ENCODE measurements at regions not wholly inside any gene's neighbourhood (a gene's known extent, or its start where the extent isn't known, plus 50 kb on each side); places are given as distances from the start of the nearest gene placed in this dataset.
"Not testable (repeated sequence)": the region's sequence is repeated elsewhere in the genome, so short reads cannot be mapped to it uniquely, and the experiment has no call there.

- Histone ChIP-seq H3K4me3 (ENCODE audit: control insufficient read depth in 1 of 2, extremely low read depth in 1 of 2, low read length in 1 of 2) (no peak overlapping the region), H3K36me3 (ENCODE audit: control insufficient read depth in 2 of 2, extremely low read depth in 1 of 2, insufficient read depth in 1 of 2, low read length in 1 of 2) (no peaks in the 10 kb centered on the region), H3K4me1 (ENCODE audit: control insufficient read depth in 1 of 2, extremely low read depth in 1 of 2, insufficient read depth in 2 of 2, low read length in 2 of 2) (no peaks in the 10 kb centered on the region), H3K27ac (ENCODE audit: low read length) (no peak overlapping the region), H3K27me3 (replicated peaks in 1 of 2; ENCODE audit: control insufficient read depth in 2 of 2, extremely low read depth in 1 of 2, insufficient read depth in 2 of 2, low read length in 1 of 2) (no peaks in the 10 kb centered on the region), H3K9me3 (no peaks in the 10 kb centered on the region)
- Mint-ChIP-seq H3K27ac (no peak overlapping the region), H3K9me3 (no peaks in the 10 kb centered on the region), H3K27me3 (peaks cover 0 to 25% of the 10 kb centered on the region in 2 donors), H3K36me3 (no peaks in the 10 kb centered on the region), H3K4me3 (no peak overlapping the region), H3K4me1 (no peaks in the 10 kb centered on the region)
- POLR2A ChIA-PET: no interaction called here
- DNase-seq (no peak), ATAC-seq (replicated peaks in 1 of 4) (no peak)
- WGBS (ENCODE audit: insufficient coverage): no CpG with 5 or more reads among the region's 1 CpG
- CTCF ChIA-PET: no interaction called here
These were observed 101.9 kb downstream of the IGSF1 start for GRCh38 chrX:131187206-131187605.

GRCh38 chrX:131170148-131170547 is 112.0 kb downstream of the ARHGAP36 start:
- Mint-ChIP-seq H3K27ac (no peak overlapping the region), H3K4me1 (no peaks in the 10 kb centered on the region), H3K4me3 (no peak overlapping the region), H3K27me3 (peaks cover 0 to 24% of the 10 kb centered on the region in 2 donors), H3K36me3 (no peaks in the 10 kb centered on the region), H3K9me3 (peaks cover 0 to 4% (median 0%) of the 10 kb centered on the region in 3 donors)
- ChIA-PET POLR2A (no interaction called here), CTCF (no interaction called here)
- no CpG with 5 or more reads among the region's 1 CpG for WGBS (ENCODE audit: insufficient coverage)
- Histone ChIP-seq H3K4me3 (ENCODE audit: control insufficient read depth in 1 of 2, extremely low read depth in 1 of 2, low read length in 1 of 2) (no peak overlapping the region), H3K27me3 (replicated peaks in 1 of 2; ENCODE audit: control insufficient read depth in 2 of 2, extremely low read depth in 1 of 2, insufficient read depth in 2 of 2, low read length in 1 of 2) (no peaks in the 10 kb centered on the region), H3K27ac (ENCODE audit: low read length) (no peak overlapping the region), H3K4me1 (ENCODE audit: control insufficient read depth in 1 of 2, extremely low read depth in 1 of 2, insufficient read depth in 2 of 2, low read length in 2 of 2) (no peaks in the 10 kb centered on the region), H3K36me3 (ENCODE audit: control insufficient read depth in 2 of 2, extremely low read depth in 1 of 2, insufficient read depth in 1 of 2, low read length in 1 of 2) (no peaks in the 10 kb centered on the region), H3K9me3 (no peaks in the 10 kb centered on the region)
- ATAC-seq (replicated peaks in 1 of 4) (no peak), DNase-seq (no peak)

- H3K36me3 ChIP-seq (ENCODE audit: control insufficient read depth in 2 of 2, extremely low read depth in 1 of 2, insufficient read depth in 1 of 2, low read length in 1 of 2); H3K9me3 ChIP-seq; ATAC-seq (replicated peaks in 1 of 4); H3K4me3 ChIP-seq (ENCODE audit: control insufficient read depth in 1 of 2, extremely low read depth in 1 of 2, low read length in 1 of 2); H3K36me3 Mint-ChIP-seq; DNase-seq; CTCF ChIA-PET; POLR2A ChIA-PET; H3K27ac ChIP-seq (ENCODE audit: low read length); H3K27me3 ChIP-seq (replicated peaks in 1 of 2; ENCODE audit: control insufficient read depth in 2 of 2, extremely low read depth in 1 of 2, insufficient read depth in 2 of 2, low read length in 1 of 2); H3K4me1 Mint-ChIP-seq; H3K4me1 ChIP-seq (ENCODE audit: control insufficient read depth in 1 of 2, extremely low read depth in 1 of 2, insufficient read depth in 2 of 2, low read length in 2 of 2); H3K27ac Mint-ChIP-seq; H3K4me3 Mint-ChIP-seq: not testable (repeated sequence)
- Mint-ChIP-seq H3K27me3 (peaks cover 8 to 61% of the 10 kb centered on the region in 2 donors), H3K9me3 (peaks cover 0 to 12% (median 6%) of the 10 kb centered on the region in 3 donors)
- 74% methylated on average over 3 of the region's 4 CpGs for WGBS (ENCODE audit: insufficient coverage)
These were observed 105.5 kb downstream of the ARHGAP36 start for GRCh38 chrX:131163645-131164044.

- CTCF ChIA-PET; H3K4me1 Mint-ChIP-seq; DNase-seq; H3K4me3 ChIP-seq (ENCODE audit: control insufficient read depth in 1 of 2, extremely low read depth in 1 of 2, low read length in 1 of 2); H3K4me1 ChIP-seq (ENCODE audit: control insufficient read depth in 1 of 2, extremely low read depth in 1 of 2, insufficient read depth in 2 of 2, low read length in 2 of 2); H3K27ac ChIP-seq (ENCODE audit: low read length); H3K27me3 ChIP-seq (replicated peaks in 1 of 2; ENCODE audit: control insufficient read depth in 2 of 2, extremely low read depth in 1 of 2, insufficient read depth in 2 of 2, low read length in 1 of 2); H3K36me3 Mint-ChIP-seq; ATAC-seq (replicated peaks in 1 of 4); H3K36me3 ChIP-seq (ENCODE audit: control insufficient read depth in 2 of 2, extremely low read depth in 1 of 2, insufficient read depth in 1 of 2, low read length in 1 of 2); POLR2A ChIA-PET; H3K27ac Mint-ChIP-seq; H3K9me3 ChIP-seq; H3K4me3 Mint-ChIP-seq: not testable (repeated sequence)
- Mint-ChIP-seq H3K9me3 (peaks cover 0 to 16% (median 9%) of the 10 kb centered on the region in 3 donors), H3K27me3 (peaks cover 5 to 39% of the 10 kb centered on the region in 2 donors)
- WGBS (ENCODE audit: insufficient coverage): 0% methylated on average over 1 of the region's 16 CpGs
These were observed 99.5 kb downstream of the ARHGAP36 start for GRCh38 chrX:131157656-131158055.

GRCh38 chrX:131146702-131147101 is 88.6 kb downstream of the ARHGAP36 start:
- POLR2A ChIA-PET: no interaction called here
- no peaks in the 10 kb centered on the region for H3K27me3 ChIP-seq (replicated peaks in 1 of 2; ENCODE audit: control insufficient read depth in 2 of 2, extremely low read depth in 1 of 2, insufficient read depth in 2 of 2, low read length in 1 of 2)
- Mint-ChIP-seq H3K36me3 (no peaks in the 10 kb centered on the region), H3K27ac (no peak overlapping the region), H3K4me1 (no peaks in the 10 kb centered on the region), H3K27me3 (peaks cover 0 to 12% of the 10 kb centered on the region in 2 donors), H3K9me3 (peaks cover 0 to 4% (median 0%) of the 10 kb centered on the region in 3 donors), H3K4me3 (no peak overlapping the region)
- ATAC-seq (replicated peaks in 1 of 4) (no peak), DNase-seq (no peak)
- 17% methylated on average over 1 of the region's 3 CpGs for WGBS (ENCODE audit: insufficient coverage)
- CTCF ChIA-PET: no interaction called here
- no peaks in the 10 kb centered on the region for H3K36me3 ChIP-seq (ENCODE audit: control insufficient read depth in 2 of 2, extremely low read depth in 1 of 2, insufficient read depth in 1 of 2, low read length in 1 of 2)
- H3K27ac ChIP-seq (ENCODE audit: low read length): no peak overlapping the region
- no peaks in the 10 kb centered on the region for H3K4me1 ChIP-seq (ENCODE audit: control insufficient read depth in 1 of 2, extremely low read depth in 1 of 2, insufficient read depth in 2 of 2, low read length in 2 of 2)
- no peaks in the 10 kb centered on the region for H3K9me3 ChIP-seq
- H3K4me3 ChIP-seq (ENCODE audit: control insufficient read depth in 1 of 2, extremely low read depth in 1 of 2, low read length in 1 of 2): no peak overlapping the region

All from T-cell (primary cell).